ENCODE measurements at regions not wholly inside any gene's neighbourhood (a gene's known extent, or its start where the extent isn't known, plus 50 kb on each side); places are given as distances from the start of the nearest gene placed in this dataset.
"Not testable (repeated sequence)": the region's sequence is repeated elsewhere in the genome, so short reads cannot be mapped to it uniquely, and the experiment has no call there.

GRCh38 chr17:62219221-62219899 lies 154.3 kb upstream of the MED13 start:
- H3K4me1 ChIP-seq (ENCODE audit: insufficient read depth, low read length, poor library complexity, severe bottlenecking), result no peaks in the 10 kb centered on the region
- no peaks in the 10 kb centered on the region for H3K9me3 ChIP-seq (ENCODE audit: low read depth, low read length, poor library complexity, severe bottlenecking)
- H3K4me3 ChIP-seq (ENCODE audit: low read depth, low read length, poor library complexity, severe bottlenecking), result no peak overlapping the region
- ChIA-PET CTCF (no interaction called here), POLR2A (ENCODE audit: low non-redundant PET) (no interaction called here)
- no peak overlapping the region for H3K27ac ChIP-seq (ENCODE audit: low read depth, low read length, poor library complexity, severe bottlenecking)
- DNase-seq (ENCODE audit: low spot score), result no peak
- no peaks in the 10 kb centered on the region for H3K36me3 ChIP-seq (ENCODE audit: insufficient read depth, low read length, poor library complexity, severe bottlenecking)
- TF ChIP-seq, protein P1, sequence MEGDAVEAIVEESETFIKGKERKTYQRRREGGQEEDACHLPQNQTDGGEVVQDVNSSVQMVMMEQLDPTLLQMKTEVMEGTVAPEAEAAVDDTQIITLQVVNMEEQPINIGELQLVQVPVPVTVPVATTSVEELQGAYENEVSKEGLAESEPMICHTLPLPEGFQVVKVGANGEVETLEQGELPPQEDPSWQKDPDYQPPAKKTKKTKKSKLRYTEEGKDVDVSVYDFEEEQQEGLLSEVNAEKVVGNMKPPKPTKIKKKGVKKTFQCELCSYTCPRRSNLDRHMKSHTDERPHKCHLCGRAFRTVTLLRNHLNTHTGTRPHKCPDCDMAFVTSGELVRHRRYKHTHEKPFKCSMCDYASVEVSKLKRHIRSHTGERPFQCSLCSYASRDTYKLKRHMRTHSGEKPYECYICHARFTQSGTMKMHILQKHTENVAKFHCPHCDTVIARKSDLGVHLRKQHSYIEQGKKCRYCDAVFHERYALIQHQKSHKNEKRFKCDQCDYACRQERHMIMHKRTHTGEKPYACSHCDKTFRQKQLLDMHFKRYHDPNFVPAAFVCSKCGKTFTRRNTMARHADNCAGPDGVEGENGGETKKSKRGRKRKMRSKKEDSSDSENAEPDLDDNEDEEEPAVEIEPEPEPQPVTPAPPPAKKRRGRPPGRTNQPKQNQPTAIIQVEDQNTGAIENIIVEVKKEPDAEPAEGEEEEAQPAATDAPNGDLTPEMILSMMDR (conservative IDR thresholded peaks at IDR 0.05; ENCODE audit: low read depth, low read length), result no peak
- no peak for TF ChIP-seq EZH2 (IDR thresholded peaks at IDR 0.05; ENCODE audit: borderline replicate concordance, low read depth, low read length, poor library complexity, severe bottlenecking)
- no TSS peak for BruUV-seq (replicated peaks)
- H3K27me3 ChIP-seq (replicated peaks; ENCODE audit: insufficient read depth, low read depth, low read length, poor library complexity), result no peaks in the 10 kb centered on the region
- intact Hi-C loops (cut with micrococcal nuclease; ENCODE audit: unreplicated experiment), result no loop called here

GRCh38 chr17:62216847-62217246 lies 151.8 kb upstream of the MED13 start:
- BruUV-seq (replicated peaks), result no TSS peak
- intact Hi-C loops (cut with micrococcal nuclease; ENCODE audit: unreplicated experiment), result no loop called here
- DNase-seq (ENCODE audit: low spot score), result no peak
- no peak for TF ChIP-seq EZH2 (IDR thresholded peaks at IDR 0.05; ENCODE audit: borderline replicate concordance, low read depth, low read length, poor library complexity, severe bottlenecking)
- TF ChIP-seq, protein P1 (conservative IDR thresholded peaks at IDR 0.05; ENCODE audit: low read depth, low read length), result no peak
- ChIA-PET POLR2A (ENCODE audit: low non-redundant PET) (no interaction called here), CTCF (no interaction called here)
- H3K4me1 ChIP-seq (ENCODE audit: insufficient read depth, low read length, poor library complexity, severe bottlenecking), result no peaks in the 10 kb centered on the region
- no peak overlapping the region for H3K4me3 ChIP-seq (ENCODE audit: low read depth, low read length, poor library complexity, severe bottlenecking)
- no peaks in the 10 kb centered on the region for H3K9me3 ChIP-seq (ENCODE audit: low read depth, low read length, poor library complexity, severe bottlenecking)
- H3K36me3 ChIP-seq (ENCODE audit: insufficient read depth, low read length, poor library complexity, severe bottlenecking), result no peaks in the 10 kb centered on the region
- H3K27me3 ChIP-seq (replicated peaks; ENCODE audit: insufficient read depth, low read depth, low read length, poor library complexity), result no peaks in the 10 kb centered on the region
- no peak overlapping the region for H3K27ac ChIP-seq (ENCODE audit: low read depth, low read length, poor library complexity, severe bottlenecking)

GRCh38 chr17:62215891-62216290 lies 150.8 kb upstream of the MED13 start:
- H3K4me1 ChIP-seq (ENCODE audit: insufficient read depth, low read length, poor library complexity, severe bottlenecking); DNase-seq (ENCODE audit: low spot score); H3K27me3 ChIP-seq (replicated peaks; ENCODE audit: insufficient read depth, low read depth, low read length, poor library complexity); intact Hi-C loops (cut with micrococcal nuclease; ENCODE audit: unreplicated experiment); BruUV-seq (replicated peaks); H3K4me3 ChIP-seq (ENCODE audit: low read depth, low read length, poor library complexity, severe bottlenecking); H3K9me3 ChIP-seq (ENCODE audit: low read depth, low read length, poor library complexity, severe bottlenecking); CTCF ChIA-PET; H3K36me3 ChIP-seq (ENCODE audit: insufficient read depth, low read length, poor library complexity, severe bottlenecking); POLR2A ChIA-PET (ENCODE audit: low non-redundant PET); H3K27ac ChIP-seq (ENCODE audit: low read depth, low read length, poor library complexity, severe bottlenecking): not testable (repeated sequence)

GRCh38 chr17:62206550-62206949 lies 141.5 kb upstream of the MED13 start:
- DNase-seq (ENCODE audit: low spot score), result no peak
- no peaks in the 10 kb centered on the region for H3K4me1 ChIP-seq (ENCODE audit: insufficient read depth, low read length, poor library complexity, severe bottlenecking)
- H3K36me3 ChIP-seq (ENCODE audit: insufficient read depth, low read length, poor library complexity, severe bottlenecking), result no peaks in the 10 kb centered on the region
- ChIA-PET POLR2A (ENCODE audit: low non-redundant PET) (no interaction called here), CTCF (interaction anchor here (0.7 kb wide), 1 partner anchor 344 kb away, joined by 8 read pairs; no protein-coding TSS in a partner anchor)
- intact Hi-C loops (cut with micrococcal nuclease; ENCODE audit: unreplicated experiment), result no loop called here
- H3K4me3 ChIP-seq (ENCODE audit: low read depth, low read length, poor library complexity, severe bottlenecking), result no peak overlapping the region
- TF ChIP-seq EZH2 (IDR thresholded peaks at IDR 0.05; ENCODE audit: borderline replicate concordance, low read depth, low read length, poor library complexity, severe bottlenecking), result no peak
- TF ChIP-seq, protein P1 (conservative IDR thresholded peaks at IDR 0.05; ENCODE audit: low read depth, low read length), result no peak
- no peaks in the 10 kb centered on the region for H3K27me3 ChIP-seq (replicated peaks; ENCODE audit: insufficient read depth, low read depth, low read length, poor library complexity)
- H3K9me3 ChIP-seq (ENCODE audit: low read depth, low read length, poor library complexity, severe bottlenecking), result no peaks in the 10 kb centered on the region
- no TSS peak for BruUV-seq (replicated peaks)
- H3K27ac ChIP-seq (ENCODE audit: low read depth, low read length, poor library complexity, severe bottlenecking), result no peak overlapping the region

DNA sequence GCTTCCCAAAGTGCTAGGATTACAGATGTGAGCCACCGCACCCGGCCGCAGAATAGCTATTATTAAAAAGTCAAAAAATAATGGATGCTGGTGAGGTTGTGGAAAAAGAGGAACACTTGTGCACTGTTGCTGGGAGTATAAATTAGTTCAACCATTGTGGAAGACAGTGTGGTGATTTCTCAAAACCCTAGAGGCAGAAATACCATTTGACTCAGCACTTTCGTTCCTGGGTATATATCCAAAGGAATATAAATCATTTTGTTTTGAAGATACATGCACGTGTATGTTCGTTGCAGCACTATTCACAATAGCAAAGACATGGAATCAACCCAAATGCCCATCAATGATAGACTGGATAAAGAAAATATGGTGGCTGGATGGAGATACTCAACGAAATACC lies 132.1 kb upstream of the MED13 start:
- H3K36me3 ChIP-seq (ENCODE audit: insufficient read depth, low read length, poor library complexity, severe bottlenecking); H3K4me1 ChIP-seq (ENCODE audit: insufficient read depth, low read length, poor library complexity, severe bottlenecking); POLR2A ChIA-PET (ENCODE audit: low non-redundant PET); H3K27ac ChIP-seq (ENCODE audit: low read depth, low read length, poor library complexity, severe bottlenecking); DNase-seq (ENCODE audit: low spot score); H3K9me3 ChIP-seq (ENCODE audit: low read depth, low read length, poor library complexity, severe bottlenecking); intact Hi-C loops (cut with micrococcal nuclease; ENCODE audit: unreplicated experiment); BruUV-seq (replicated peaks); CTCF ChIA-PET; H3K4me3 ChIP-seq (ENCODE audit: low read depth, low read length, poor library complexity, severe bottlenecking); H3K27me3 ChIP-seq (replicated peaks; ENCODE audit: insufficient read depth, low read depth, low read length, poor library complexity): not testable (repeated sequence)
